LNCAP (cell line): ENCODE measurements at regions not wholly inside any gene's neighbourhood (a gene's known extent, or its start where the extent isn't known, plus 50 kb on each side); places are given as distances from the start of the nearest gene placed in this dataset.

ENCODE experiments used
- CTCF ChIP-seq: fragments of 450-650 bp; IDR thresholded peaks from 2 replicates; pipeline ENCODE4 v1.5.1; 2017; ENCODE audit warnings: mild to moderate bottlenecking

- no peak for TF ChIP-seq CTCF
Observed at GRCh38 chr15:62393196-62393595, 228.1 kb upstream of the C2CD4B start.

DNA sequence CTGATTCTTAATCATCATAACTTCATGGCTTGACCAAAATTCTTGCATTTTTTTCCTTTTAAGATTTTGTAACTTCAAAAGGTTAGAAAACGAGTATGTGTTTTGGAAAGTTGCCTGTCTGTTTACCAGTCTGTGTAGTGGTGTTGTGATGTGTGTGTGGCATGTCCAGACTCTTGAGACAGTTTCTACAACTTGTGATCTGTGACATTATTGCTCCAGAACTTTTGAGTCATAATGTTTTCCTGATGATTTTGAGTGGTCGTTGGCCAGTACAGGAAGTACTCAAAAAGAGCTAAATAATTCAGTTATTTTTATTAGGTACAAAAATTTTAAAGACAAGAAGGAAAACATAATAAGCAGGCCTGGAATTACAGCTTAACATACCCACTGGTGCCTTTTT is 229.0 kb upstream of the C2CD4B start:
- no peak for TF ChIP-seq CTCF

GRCh38 chr15:62400778-62401177 is 235.7 kb upstream of the C2CD4B start:
- no peak for TF ChIP-seq CTCF

GRCh38 chr15:62402687-62403086 is 237.6 kb upstream of the C2CD4B start:
- no peak for TF ChIP-seq CTCF

- no peak for TF ChIP-seq CTCF
Observed at GRCh38 chr15:62403164-62403809, 238.2 kb upstream of the C2CD4B start.

DNA sequence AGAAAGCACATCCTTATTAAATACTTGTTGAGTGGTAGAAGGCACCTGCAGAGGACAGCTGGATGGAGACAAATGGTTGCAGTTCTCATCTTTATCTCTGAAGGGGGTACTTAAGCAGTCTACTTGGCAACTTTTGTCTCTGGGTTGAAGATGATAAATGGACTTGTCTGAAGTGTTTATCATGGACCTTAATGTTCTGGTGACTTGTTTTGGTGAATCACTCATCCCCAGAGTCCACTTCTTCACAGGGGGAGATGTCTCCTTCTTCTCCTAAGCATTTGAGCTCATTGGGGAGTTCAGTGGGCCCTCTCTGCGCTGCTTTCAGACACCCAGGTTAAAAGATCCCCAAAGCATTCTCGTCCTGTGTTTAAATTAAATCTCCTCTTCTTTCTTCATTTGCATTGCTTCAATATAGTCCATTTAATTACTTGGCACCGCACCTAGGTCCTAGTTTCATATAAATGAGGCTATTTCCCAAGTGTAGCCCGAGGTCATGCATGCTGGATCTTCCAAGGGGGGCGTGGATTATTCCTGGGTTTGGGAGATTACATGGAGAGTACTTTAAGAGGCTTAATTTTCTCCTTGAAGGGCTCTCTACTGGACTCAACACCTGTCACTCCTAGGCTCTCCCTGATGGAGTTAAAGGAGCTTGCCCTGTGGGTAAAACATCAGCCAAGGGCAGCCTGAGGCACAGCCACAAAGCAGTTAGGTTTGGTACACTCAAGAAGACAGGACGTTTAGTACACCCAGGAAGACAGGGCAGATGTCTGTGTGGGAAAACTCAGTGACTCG is 239.3 kb upstream of the C2CD4B start:
- TF ChIP-seq CTCF, result no peak

- TF ChIP-seq CTCF, result no peak
Observed at GRCh38 chr15:62406305-62406891, 241.3 kb upstream of the C2CD4B start.
